Activated T-cell treated with anti-CD3 and anti-CD28 coated beads for 24 hours (primary cell): ENCODE measurements at regions not wholly inside any gene's neighbourhood (a gene's known extent, or its start where the extent isn't known, plus 50 kb on each side); places are given as distances from the start of the nearest gene placed in this dataset.
A peak's percentile ranks its signal among the peaks of the same experiment; 100 is the strongest.
"Not testable (repeated sequence)": the region's sequence is repeated elsewhere in the genome, so short reads cannot be mapped to it uniquely, and the experiment has no call there.

Source experiments
- DNase-seq: peaks from one replicate; pipeline ENCODE4 v3.0.0-alpha.2; 2020; ENCODE audit warnings: low read depth

DNA sequence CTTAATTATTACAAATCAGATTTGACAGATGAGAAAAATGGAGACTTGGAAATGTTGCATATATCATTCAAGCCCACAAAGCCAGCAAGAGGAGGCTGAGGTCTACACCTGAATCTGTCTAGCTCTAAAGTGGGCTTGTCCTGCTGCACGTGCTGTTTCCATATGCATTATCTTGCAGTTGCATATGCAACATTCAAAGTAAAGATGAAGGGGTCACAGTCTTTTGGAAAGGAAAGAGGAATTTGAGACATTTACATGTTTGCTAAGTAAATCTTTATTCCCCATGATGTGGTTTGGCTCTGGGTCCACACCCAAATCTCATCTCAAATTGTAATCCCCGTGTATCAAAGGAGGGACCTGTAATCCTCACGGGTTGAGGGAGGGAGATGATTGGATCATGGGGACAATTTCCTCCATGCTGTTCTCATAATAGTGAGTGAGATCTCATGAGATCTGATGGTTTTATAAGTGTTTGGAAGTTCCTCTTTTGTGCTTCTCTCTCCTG is 98.3 kb downstream of the BACH1 start:
- DNase-seq, result no peak

DNA sequence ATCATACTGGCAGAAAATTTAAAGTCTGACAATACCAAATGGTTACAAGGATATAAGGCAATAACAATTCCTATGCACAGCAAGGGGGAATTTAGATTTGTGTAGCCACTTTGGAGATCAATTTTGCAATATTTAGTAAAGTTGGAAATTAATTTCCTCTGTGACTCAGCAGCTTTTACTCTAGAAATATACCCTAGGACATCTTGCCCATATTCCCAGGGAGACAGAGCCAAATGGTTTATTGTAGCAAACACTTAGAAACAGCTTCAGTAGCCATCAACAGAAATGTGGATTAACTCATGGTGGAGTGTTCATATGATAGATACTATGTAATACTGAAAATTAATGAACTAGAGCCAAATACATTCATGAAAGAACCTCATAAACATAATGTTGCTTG is 104.6 kb downstream of the BACH1 start:
- no peak for DNase-seq

DNA sequence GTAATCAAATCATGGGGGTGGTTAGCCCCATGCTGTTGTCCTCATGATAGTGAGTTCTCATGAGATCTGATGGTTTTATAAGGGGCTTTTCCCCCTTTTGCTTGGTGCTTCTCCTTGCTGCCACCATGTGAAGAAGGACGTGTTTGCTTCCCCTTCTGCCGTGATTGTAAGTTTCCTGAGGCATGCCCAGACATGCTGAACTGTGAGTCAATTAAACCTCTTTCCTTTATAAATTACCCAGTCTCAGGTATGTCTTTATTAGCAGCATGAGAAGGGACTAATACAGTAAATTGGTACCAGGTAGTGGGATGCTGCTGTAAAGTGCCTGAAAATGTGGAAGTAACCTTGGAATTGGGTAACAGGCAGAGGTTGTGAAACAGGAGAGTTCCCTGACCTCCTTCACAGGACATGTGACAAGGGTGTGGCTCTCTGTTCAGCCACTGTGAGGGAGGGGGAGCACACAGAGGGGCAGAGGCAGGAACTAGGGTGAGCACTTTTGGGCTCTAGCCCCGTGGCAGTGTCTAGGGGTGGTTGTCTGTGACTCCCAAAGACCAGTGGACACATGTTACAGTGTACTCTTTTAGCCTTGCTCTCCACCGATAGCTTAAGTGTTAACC is 105.3 kb downstream of the BACH1 start:
- DNase-seq, result no peak

DNA sequence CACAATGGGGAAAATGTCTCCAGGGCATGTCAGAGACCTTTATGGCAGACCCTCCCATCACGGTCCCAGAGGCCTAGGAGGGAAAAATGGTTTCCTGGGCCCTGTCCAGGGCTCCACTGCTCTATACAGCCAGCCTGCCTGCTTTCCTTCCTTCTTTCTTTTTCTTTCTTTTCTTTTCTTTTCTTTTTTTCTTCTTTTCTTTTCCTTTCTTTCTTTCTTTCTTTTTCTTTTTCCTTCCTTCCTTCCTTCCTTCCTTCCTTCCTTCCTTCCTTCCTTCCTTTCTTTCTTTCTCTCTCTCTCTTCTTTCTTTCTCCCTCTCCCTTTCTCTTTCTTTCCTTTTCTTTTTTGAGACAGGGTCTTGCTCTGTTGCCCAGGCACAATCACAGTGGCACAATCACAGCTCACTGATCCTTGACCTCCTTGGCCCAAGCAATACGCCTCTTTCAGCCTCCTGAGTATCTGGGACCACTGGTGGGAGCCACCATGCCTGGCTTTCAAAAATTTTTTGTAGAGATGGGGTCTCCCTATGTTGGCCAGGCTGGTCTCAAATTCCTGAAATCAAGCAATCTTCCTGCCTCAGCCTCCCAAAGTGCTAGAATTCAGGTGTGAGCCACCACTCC is 106.9 kb downstream of the BACH1 start:
- no peak for DNase-seq

DNA sequence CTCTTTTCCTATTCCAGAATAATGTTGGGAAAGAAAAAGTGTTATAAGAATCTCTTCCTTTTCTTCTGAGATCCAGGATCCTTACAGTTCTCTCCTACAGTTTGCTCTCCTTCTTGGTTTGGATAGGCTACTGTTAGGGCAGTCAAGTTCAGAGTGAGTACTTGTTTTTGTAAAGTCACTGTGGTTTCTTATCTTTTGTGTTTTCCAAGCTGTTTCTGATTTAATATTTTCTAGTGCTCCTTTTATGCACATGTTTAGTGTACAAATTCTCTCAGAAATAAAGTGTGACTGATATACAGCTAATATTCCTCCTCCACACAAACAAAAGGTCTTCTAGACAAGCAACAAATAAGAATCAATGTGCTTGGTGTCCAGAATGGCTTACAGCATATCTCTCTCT is 107.7 kb downstream of the BACH1 start:
- no peak for DNase-seq

DNA sequence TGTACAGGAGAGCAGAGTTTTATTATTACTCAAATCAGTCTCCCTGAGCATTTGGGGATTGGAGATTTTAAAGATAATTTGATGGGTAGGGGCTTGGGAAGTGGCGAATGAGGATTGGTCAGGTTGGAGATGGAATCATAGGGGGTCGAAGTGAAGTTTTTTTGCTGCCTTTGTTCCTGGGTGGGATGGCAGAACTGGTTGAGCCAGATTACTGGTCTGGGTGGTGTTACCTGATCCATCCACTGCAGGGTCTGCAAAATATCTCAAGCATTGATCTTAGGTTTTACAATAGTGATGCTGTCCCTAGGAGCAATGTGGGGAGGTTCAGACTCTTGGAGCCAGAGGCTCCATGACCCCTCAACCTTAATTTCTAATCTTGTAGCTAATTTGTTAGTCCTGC is 108.8 kb downstream of the BACH1 start:
- no peak for DNase-seq

DNA sequence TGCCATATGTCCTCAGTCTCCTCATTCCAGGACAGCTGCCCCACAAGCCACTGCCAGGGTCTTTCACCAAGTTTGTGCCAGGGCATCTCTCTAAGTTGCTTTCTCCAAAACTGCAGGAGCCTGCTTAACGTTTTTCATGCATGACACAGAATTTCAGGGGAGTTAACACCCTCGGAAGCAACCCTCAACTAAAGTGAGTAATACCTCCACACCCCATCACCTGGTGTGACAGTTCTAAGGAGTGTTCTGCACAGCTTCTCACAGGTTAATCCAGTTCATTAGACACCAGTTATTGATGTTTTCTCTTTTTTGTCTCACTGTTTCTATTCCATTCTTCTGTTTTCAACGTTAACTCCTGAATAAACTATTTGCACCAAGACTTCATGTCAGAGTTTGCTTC is 115.0 kb downstream of the BACH1 start:
- DNase-seq, result no peak

DNA sequence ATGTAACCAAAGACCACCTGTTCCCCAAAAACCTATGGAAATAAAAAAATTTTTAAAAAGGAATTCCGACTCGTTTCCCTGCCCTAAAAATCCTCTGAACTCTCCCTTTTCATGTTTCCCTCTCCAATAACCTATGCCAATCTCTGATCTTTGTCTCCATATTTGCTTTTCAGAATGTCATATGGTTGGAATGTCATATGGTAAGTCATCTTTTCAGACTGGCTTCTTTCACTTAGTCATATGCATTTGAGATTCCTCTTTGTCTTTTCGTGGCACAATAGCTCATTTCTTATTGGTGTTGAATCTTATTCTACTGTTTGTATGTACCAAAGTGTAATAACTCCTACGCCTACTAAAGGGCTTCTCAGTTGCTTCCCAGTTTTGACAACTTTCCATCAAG is 117.5 kb downstream of the BACH1 start:
- DNase-seq, result no peak

DNA sequence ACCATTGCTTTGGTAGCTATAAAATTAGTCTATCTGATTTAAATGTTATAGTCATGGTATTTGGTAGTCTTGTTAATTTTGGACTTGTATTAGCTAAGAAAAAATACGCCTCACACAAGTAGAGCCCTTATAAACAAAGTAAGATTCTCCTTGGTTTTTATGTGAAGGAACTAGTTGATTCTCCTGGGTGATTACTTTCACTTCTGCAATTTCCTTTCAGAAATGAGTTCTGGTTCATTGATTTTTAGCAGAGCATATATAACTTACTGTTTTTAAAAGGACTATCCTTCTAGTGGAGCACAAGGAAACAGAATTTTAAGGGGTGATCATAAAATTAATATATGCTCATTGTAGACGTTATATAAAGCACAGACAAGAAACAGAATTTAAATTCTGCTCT is 120.1 kb downstream of the BACH1 start:
- no peak for DNase-seq

DNA sequence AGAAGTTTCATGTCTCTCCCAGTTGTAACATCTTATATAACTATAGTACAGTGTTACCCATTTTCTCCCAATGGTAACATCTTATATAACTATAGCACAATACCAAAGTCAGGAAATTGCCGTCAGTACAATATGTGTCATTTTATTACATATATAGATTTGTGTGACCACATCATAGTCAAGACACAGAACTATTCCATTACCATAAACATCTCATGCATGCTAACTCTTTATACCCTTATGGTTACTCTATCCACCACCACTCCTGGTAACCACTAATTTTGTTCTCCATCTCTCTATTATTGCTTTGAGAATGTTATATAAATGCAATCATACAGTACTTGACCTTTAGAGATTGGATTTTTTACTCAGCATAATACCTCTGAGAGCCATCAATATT is 120.7 kb downstream of the BACH1 start:
- DNase-seq, result no peak

DNA sequence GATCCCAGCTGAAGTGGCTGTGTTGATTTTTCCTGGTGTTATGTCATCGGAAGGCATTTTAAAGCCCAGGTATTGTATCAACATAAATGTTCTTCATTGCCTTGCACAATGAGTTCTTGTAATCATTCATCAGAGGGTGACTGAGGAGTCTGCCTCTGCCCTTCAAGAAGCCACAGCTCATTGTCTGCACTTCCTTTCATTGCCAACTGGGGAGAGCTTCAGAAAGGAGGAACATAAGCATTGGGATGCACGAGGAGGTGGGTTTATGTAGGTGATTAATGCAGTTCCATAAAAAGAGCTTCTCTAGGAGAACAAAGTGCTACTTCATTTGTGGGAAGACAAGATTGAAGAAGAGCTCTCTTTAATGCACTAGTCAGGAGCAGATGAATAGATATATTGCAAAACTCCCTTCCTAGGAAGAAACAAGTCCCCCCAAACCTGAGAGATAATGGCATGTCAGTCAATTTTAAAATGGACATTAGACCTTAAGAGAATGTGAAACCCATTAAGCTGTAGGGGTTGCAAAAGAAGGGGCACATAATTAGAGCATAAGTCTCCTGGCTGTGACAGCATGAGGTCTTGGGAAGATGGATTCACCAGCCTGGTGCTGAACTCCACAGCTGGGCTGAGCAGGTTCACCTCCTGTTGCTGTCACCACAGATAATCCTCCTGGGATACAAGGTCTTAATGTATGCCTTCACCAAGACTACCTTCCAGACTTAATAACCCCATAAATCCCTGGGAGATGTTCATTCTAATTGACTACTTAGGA is 124.6 kb downstream of the BACH1 start:
- no peak for DNase-seq

DNA sequence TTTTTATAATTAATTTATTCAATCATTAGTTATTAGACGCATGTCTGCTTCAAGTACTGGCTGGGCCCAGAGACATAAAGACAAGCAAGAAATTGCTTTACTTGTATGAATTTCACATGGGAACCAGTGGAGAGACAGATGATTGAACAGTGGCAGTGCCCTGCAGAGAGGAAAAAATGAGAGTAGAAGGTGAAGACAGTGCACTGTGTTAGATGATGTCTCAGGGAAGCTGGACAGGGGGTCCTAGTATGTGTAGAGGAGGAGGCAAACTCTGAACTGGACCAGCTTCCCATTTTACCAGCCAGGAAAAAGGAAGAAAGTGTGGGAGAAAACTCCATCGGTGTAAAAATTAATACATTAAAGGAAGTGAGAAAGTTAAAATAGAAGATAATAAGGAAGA is 126.0 kb downstream of the BACH1 start:
- DNase-seq, result no peak

DNA sequence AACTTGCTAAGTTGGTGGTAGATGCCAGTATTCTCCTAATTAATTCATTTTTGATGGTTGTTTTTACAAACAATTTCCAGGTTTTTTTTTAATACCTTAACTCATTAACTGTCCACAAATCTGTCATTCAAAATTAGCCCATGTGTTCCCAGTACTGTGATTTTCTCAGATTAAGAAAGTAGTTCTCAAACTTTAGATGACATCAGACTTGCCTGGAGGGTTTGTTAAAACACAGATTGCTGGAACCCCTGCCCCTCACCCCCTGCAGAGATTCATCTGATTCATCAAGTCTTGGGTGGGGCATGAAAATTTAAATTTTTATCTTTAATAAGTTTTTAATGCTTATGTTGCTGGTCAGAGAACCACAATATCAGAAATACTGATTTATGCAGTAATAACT is 130.5 kb downstream of the BACH1 start:
- no peak for DNase-seq

DNA sequence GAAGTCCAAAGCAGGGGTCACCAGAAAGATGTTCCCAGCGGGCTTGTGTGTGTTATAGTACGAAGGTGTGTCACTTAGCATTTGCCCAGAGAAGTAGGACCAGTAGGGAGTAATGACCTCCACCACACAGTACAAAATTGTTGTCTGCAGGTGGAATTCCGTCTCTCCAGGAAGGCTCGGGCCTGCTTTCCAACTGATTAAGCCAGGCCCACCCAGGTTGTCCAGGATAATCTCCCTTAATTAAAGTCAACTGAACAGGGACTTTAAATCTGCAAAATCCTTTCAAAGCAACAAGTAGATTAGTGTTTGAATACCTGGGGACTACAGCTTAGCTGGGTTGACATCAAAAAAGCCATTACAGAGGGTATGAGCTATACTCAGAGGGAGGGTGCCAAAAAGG is 131.3 kb downstream of the BACH1 start:
- DNase-seq, result no peak

DNA sequence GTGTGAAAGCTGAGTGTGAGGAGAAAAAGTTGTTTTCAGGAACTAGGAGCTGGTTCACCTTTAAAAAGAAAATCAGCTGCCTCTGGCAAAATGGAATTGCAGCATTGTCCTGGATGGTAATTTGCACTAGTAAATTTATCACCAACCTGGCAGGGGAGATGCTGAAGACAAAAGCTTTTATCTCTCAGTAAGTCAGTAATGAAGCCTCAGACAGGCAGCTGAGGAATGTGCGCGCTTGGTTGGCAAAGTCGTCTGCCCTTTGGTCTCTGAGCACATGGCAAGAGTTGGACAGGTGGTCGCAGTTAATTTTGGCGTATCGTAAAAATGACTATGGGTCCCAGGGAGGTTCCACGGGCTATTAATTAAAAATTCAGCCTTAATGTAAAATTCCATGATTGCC is 131.9 kb downstream of the BACH1 start:
- DNase-seq, result no peak

DNA sequence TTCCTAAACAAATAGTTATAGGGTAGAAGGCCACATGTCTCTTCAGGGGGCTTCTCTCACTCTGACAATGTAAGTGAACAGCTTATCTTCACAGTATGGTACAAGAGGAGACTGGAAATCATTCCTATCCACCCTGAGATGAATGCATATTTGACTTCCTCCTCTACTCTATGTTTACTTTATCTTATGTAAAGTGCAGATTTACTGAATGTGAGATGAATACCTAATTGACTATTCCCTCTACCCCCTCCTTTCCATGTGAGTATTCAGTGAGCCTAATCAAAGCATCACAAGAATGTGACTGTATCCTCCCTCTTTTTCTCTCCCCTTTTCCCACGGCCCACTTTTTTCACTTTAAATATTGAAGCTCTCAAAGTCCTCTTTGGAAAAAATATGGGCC is 132.5 kb downstream of the BACH1 start:
- no peak for DNase-seq

DNA sequence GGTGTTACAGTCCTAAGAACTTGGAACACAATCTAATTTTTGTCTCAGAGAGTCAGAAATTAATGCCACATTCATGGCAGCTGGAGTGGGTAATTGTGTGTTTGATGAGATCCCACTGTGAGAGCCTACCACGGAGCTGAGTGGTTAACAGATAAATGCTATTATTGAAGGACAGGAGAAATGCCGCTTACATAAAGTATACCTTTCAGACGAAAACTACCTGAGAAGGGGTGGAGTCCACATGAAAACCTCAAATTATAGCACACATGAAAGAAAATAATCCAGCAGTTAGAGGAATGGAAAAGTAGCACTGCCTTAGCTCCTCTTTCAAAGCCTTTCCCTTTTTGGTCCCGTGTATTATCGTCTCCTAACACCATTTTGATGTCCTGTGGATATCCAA is 133.0 kb downstream of the BACH1 start:
- DNase-seq, result no peak

DNA sequence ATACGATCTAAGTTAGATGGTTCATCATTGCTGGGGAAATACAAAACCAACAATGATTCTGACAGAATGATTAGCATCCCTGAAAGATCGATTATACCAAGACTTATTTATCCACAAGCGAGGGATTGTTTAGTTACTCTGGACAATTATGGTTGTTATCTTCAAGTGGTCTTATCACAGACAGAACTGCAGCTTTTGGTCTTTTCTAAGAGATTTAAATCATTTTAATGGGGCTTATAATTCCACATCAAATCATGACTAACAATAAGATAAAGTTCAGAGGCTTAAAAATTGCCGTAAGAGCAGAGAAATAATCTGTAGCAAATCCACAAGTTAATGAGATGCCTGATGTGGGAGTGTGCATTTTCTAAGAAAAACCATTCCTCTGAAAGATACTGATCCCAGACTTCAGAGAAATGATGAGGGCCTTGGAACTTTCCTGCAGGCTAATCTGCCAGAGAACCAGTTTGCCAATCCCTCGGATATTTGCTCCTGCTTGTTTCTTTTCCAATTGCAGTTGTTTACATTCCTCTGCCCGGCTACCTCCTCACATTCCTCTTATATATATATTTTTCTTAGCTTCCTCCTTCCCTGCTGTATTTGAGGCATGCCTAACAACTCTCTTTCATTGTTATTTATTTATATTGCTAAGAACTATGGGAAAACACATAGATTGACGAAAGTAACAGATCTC is 134.8 kb downstream of the BACH1 start:
- no peak for DNase-seq

DNA sequence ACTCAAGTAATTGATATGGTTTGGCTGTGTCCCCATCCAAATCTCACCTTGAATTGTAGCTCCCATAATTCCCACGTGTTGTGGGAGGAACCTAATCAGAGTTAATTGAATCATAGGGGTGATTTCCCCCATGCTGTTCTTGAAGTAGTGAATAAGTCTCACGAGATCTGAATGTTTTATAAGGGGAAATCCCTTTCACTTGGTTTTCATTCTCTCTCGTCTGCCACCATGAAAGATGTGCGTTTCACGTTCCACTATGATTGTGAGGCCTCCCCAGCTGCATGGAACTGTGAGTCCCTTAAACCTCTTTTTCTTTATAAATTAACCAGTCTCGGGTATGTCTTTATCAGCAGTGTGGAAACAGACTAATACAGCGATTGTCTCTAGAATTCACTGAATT is 135.4 kb downstream of the BACH1 start:
- DNase-seq, result no peak

DNA sequence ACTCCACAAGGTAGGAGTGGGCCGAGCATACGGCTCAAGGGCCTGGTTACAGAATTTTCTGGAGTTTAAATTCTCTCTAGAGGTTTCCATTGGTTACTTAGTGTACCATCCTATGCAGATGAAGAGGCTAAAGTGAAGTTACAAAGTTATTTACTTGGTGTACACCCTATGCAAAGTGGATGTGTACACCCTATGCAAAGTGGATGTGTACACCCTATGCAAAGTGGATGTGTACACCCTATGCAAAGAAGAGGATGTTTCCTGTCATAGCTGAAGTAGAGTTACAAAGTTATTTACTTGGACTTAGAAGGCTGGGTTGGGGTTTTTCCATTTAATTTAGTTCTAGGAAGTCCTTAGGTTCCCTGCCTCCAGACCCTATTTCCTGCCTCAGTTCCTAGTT is 136.3 kb downstream of the BACH1 start:
- DNase-seq, result not testable (repeated sequence)

DNA sequence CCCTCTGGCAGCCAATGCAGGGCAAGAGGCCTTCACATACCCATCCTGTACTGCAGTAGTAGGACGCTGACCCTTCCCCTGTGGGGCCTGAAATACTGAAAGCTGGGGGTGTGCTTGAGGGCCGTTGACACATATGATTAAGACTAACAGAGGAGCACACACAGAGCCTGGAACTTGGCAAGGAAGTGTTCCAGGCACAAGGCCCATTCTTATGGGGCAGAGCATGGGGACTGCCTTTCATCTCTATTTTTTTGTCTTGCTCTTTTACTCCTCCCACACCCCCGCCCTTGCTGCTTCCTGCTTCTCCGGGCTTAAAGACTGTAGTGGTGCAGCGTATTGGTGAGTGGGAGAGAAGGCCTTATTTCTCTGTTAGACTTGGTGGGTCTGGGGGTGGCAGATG is 137.4 kb downstream of the BACH1 start:
- peak; percentile 20 for DNase-seq

DNA sequence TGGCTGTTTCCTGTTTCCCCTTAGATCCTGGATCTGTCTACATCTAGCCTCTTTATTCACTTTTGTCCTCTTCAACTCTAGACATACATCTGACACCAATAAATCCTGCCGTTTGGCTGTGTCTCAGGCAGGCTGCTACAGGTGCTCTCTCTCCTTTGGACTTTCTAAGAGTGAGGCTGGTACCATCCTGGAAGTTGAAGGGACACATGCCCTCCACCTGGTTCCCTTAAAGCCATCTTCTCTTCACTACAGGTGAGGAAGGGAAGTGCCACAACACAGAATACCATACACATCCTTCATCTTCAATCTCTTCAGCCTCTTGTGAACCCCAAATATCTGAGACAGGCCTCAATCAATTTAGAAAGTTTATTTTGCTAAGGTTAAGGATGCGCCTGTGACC is 137.9 kb downstream of the BACH1 start:
- DNase-seq, result no peak

DNA sequence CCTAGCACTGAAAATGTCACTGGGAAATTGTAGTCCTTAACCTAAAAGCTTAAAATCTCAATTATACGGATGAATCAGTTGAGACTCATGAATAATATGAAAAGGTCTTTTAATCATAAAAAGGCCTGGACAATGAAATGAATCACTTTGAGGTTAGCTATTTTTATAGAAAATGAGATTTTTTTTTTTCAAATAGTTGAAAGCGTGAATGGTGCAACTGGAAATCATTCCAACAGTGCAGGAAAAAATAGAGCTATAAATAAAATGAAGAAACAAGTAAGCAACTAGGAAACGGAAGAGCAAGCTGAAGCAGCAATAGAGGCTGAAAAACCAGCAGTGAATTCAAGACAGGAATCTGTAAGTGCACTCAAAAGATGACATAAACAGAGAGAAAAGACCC is 142.9 kb downstream of the BACH1 start:
- no peak for DNase-seq
